H1 (cell line): ENCODE measurements at regions not wholly inside any gene's neighbourhood (a gene's known extent, or its start where the extent isn't known, plus 50 kb on each side); places are given as distances from the start of the nearest gene placed in this dataset.

Experiments
- BRCA1 ChIP-seq: IDR thresholded peaks from 2 replicates; pipeline ENCODE4 v1.6.1; 2012; ENCODE audit warnings: low read depth, low read length, improper control_type of control experiment
- CBX5 ChIP-seq: fragments of 300-800, 300-1000 bp; sonication (generic); IDR thresholded peaks from 2 replicates; pipeline ENCODE4 v1.7.1; 2016; ENCODE audit warnings: antibody characterized with exemption, low read length, low read depth
- CHD7 ChIP-seq: fragments of 300-600 bp; sonication (generic); IDR thresholded peaks from 2 replicates; pipeline ENCODE4 v1.7.1; 2012; ENCODE audit warnings: low read length, moderate library complexity, mild to moderate bottlenecking, inconsistent platforms; ENCODE audit not compliant: insufficient replicate concordance
- FOSL1 ChIP-seq: IDR thresholded peaks from 2 replicates; pipeline ENCODE4 v1.6.1; 2011; ENCODE audit warnings: mild to moderate bottlenecking, low read depth, low read length, moderate library complexity; ENCODE audit not compliant: insufficient read depth
- RNF2 ChIP-seq: fragments of 200-900, 300-1000 bp; sonication (generic); IDR thresholded peaks from 2 replicates; pipeline ENCODE4 v1.7.1; 2016; ENCODE audit warnings: borderline replicate concordance, low read depth, mild to moderate bottlenecking, antibody characterized with exemption, low read length; ENCODE audit not compliant: poor library complexity, severe bottlenecking; ENCODE audit errors: missing control alignments
- TF ChIP-seq, protein P1 (sequence below): IDR thresholded peaks from 2 replicates; pipeline ENCODE4 v1.6.1; 2011; ENCODE audit warnings: low read length, improper control_type of control experiment

- TF ChIP-seq CHD7: no peak
- no peak for TF ChIP-seq CBX5
- TF ChIP-seq BRCA1: no peak
- TF ChIP-seq, protein P1, sequence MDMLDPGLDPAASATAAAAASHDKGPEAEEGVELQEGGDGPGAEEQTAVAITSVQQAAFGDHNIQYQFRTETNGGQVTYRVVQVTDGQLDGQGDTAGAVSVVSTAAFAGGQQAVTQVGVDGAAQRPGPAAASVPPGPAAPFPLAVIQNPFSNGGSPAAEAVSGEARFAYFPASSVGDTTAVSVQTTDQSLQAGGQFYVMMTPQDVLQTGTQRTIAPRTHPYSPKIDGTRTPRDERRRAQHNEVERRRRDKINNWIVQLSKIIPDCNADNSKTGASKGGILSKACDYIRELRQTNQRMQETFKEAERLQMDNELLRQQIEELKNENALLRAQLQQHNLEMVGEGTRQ: no peak
- no peak for TF ChIP-seq RNF2
- TF ChIP-seq FOSL1: no peak
- TF ChIP-seq, all 59 proteins: peak for 0
Measured at GRCh38 chr2:239531456-239532241, 130.8 kb upstream of the HDAC4 start (continued).
